HG02678 (cell line): ENCODE measurements at regions not wholly inside any gene's neighbourhood (a gene's known extent, or its start where the extent isn't known, plus 50 kb on each side); places are given as distances from the start of the nearest gene placed in this dataset.
"Not testable (repeated sequence)": the region's sequence is repeated elsewhere in the genome, so short reads cannot be mapped to it uniquely, and the experiment has no call there.

Experiments used
- ATAC-seq: cut with Tn5 transposase; IDR thresholded peaks from one replicate; pipeline ENCODE4 v1.9.1; 2021; ENCODE audit warnings: mild to moderate bottlenecking, moderate library complexity; ENCODE audit not compliant: unreplicated experiment

DNA sequence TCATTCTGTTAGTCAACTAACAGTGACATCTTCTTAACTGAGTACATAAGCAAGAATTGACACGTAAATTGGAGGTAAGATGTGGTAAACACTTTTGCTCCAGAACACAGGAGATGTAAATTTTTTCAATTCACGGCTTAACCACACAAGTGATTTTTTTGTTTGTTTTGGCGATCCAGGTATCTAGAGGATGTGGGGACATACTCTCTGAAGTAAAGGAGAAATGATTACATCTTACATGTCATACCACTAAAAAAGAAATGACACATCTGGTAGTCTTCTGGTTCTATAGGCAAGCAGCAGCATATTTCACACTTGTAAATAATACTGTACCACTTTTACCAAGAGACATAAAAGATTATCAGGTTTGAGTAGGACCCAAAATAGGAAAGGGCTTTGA is 200.3 kb upstream of the ZWINT start:
- ATAC-seq = no peak

DNA sequence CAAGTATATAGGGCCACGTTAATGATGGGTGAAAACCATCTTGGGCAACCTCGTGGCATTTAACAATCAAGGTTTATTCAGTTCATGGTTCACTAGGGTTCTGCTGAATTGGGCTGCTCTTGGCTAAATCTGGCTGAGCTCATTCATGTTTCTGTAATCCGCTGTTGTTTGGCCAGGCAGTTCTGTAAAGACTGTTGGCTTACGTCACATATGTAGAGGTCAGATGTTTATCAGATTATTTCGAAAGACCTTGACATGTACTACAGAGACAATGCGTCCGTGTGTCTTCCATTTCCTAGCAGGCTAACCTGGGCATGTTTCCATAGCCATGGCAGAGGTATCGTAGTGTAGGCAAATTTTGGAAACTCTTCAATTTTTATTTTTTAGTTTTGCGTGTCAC is 190.0 kb upstream of the ZWINT start:
- ATAC-seq = no peak

DNA sequence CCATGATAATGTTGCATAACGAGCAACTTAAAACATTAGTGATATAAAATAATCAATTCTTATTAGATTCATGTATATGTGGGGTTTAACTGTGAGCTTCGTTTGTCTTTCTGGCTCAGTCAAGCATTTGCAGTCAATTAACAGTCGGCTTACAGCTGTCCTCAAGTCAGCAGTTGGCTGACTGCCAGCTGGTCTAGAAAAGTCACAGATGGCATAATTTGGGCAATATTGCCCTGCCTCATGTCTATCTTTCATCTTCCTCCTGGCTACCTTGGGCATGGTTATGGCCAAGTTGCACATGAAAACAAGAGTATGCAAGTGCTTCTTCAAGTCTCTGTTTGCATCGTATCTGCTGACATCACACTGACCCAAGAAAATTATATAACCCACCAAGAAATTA is 186.1 kb upstream of the ZWINT start:
- ATAC-seq = no peak

DNA sequence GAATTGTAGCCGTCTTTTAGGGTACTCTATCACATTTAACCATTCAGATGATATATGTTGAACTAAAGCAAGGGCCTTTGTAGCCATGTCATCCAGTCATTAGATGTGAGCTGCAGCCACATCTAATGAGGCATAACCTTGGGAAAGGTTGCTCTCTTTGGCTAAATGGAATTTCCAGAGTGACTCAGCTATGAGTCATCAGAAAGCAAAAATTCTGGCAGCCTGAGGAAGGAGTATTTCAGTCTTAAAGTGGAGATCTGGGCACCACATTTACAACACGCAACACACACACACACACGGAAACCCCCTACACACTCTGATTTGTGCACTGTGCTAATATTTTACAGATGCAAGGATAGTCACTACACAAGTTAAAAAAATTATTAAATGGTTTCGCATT is 176.9 kb upstream of the ZWINT start:
- no peak for ATAC-seq

DNA sequence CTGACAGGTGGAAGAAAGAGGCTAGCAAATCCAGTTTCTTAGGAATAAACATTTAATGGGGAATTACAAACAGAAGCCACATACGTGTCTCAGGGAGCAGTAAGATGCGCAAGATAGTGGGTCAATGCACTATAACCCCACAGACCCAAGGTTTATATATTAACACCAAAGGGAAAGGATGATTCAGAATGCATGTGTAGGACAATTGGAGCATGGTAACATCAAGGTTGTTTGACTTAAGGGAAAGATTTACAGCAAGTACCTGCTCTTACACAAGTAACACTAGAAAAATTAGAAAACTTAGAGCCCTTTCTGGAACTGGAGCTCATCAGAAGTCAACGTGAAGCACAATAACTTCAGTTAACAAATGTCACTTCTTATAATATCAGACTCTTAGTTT is 161.1 kb upstream of the ZWINT start:
- no peak for ATAC-seq

DNA sequence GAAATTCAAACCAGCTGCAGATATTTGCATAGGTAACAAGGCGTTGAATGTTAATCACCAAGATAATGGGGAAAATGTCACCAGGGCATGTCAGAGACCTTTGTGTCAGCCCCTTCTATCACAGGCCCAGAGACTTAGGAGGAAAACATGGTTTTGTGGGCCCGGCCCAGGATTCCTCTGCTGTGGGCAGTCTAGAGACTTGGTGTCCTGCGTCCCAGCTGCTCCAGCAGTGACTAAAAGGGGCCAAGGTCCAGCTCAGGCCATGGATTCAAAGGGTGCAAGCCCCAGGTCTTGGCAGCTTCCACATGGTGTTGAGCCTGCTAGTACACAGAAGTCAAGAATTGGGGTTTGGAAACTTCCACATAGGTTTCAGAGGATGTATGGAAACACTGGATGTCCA is 147.5 kb upstream of the ZWINT start:
- ATAC-seq = no peak

DNA sequence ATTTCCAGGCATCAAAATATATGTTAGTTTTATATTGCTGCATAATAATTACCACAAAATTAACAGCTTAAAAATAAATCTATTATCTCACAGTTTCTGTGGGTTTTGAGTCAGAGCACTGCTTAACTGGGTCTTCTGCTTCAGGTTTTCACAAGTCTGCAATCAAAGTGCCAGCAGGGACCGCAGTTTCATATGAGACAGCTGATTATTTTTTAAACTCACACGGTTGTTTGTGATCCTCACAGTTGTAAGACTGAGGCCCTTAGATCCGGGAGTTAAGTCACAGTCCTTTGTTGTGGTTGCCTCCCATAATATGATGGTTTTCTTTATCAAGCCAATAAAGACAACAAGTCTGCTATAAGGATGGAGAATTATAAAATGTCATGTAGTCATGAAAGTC is 146.0 kb upstream of the ZWINT start:
- no peak for ATAC-seq

DNA sequence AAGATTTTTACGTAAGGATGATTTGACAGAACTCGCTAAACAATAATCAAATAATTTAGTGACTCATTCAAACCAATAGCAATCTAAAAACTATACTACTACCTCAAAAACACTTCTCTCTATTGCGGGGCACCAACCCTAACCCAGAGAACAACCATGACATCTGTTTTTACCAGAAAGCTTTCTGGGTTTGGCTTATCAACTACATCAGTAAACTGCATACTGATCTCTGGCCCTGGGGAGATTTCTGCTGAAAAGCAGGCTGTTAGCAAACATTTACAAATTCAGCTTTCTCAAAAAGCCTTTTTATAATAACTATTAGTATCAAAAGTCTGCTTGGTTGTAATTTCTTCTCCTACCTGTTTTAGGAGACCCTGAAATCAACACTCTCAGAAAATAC is 144.5 kb upstream of the ZWINT start:
- ATAC-seq = no peak

DNA sequence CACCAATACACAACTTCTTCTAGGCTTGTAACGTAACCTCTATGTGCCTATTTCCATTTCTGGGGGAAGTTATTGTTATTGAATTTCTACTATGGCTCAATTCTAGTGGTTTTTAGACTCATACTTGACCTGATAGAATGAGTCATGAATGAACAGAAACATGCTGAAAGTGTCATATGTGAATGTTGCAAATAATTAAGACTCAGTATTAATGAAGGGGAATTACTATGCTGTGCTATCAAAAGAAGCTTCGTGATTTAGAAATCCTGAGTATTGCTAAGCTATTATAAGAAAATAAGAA is 135.1 kb upstream of the ZWINT start:
- ATAC-seq = no peak

DNA sequence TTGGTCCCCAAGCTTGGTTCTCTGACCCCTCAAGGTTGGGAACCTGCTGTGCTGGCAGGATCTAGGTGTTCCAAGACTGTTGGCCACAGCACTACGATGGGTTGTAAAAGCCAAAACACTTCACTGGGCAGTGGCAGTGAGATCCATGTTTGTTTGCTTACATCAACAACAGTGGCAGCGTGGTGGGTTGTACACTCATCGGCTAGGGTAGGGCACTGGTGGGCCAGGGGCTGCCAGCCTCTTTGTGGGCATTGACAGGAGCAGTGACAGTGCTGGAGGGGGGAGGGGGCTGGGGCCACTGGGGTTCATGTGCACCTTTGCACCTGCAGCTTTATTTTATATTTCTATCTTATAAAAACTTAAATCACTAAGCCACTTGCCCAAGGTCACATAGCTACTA is 126.7 kb upstream of the ZWINT start:
- ATAC-seq = no peak

DNA sequence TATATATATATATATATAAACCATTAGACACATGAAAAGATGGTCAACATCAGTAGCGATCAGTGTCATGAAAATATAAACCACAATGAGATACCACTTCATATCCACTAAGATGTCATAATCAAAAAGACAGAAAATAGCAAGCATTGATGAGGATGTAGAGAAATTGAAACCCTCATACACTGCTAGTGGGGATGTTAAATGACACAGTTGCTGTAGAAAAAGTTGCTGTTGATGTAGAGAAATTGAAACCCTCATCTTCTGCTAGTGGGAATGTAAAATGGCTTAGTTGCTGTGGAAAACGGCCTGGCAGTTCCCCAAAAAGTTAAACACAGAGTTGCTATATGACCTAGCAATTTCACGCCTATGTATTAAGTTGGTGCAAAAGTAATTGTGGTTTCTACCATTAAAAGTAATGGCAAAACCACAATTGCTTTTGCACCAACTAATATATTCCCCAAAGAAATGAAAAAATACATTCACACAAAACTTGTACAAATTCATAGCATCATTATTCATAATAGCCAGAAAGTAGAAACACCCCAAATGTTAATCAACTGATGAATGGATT is 120.5 kb upstream of the ZWINT start:
- no peak for ATAC-seq

DNA sequence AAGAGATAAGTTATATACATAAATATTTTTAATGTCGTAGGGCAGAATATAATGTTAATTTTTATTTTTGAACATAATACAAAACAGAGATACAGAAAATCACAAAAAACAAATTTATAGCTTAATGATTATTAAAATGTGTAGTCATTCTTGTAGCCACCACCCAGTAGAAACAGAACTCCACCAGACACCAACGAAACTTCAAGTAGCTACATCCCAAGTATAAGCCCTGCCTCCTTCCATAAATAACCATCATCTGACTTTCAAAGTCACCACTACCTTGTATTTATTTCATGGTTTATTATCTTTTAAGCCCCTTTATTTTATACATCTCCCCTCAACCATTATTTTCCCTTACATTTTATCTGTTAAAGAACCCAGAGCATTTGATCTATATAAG is 111.9 kb upstream of the ZWINT start:
- no peak for ATAC-seq

DNA sequence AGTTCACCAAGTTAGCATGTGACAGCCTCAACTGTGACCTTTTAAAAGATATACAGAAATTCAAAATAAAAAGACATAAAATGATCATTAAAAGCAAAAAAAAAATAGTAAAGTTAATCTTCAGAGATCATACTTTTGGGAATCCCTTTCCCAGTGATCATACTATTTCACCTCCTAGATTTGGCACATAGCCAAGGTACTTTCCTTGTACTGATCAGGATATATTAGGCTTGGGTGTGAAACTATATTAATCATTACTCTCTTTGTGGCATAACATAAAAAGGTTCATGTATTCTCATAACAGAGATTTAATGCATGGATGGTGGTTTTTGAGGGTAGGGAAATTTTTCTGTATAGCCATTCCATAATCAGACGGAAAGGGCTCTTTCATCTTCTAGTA is 109.6 kb upstream of the ZWINT start:
- no peak for ATAC-seq

DNA sequence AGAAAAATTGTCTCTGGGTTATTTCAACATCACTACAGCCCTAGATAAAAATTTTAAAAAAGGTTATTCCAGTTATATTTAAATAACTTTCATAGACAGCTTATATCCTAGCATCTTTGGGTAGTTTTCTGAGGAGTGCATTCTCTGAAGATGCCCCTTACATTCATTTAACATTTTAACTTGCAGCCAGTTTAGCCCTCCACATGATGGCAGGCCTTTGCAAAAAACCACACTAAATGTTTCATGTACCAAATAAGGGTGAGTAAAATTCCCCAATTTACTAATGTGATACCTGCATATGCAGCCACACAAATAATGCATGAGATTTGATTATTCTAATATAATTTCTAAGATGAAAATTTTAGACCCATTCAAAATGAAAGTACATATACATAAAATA is 108.4 kb upstream of the ZWINT start:
- no peak for ATAC-seq

DNA sequence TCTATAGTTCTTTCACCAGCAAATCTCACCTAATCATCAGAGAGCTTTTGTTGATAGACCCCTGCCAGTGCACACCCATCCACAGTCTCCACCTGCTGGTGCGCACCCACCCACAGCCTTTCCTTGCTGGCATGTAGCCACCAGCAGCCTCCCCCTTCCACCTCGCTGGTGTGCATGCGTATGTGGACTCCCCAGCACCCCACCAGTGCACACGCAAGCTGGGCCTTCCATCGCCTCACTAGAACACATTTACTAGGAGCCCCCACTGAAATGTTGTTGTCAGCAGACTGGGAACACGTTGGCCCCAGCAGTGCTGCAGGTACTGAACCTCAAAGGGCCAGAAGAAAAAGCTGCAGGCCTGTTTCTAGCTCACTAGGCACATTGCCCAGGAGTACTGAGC is 104.9 kb upstream of the ZWINT start:
- no peak for ATAC-seq

DNA sequence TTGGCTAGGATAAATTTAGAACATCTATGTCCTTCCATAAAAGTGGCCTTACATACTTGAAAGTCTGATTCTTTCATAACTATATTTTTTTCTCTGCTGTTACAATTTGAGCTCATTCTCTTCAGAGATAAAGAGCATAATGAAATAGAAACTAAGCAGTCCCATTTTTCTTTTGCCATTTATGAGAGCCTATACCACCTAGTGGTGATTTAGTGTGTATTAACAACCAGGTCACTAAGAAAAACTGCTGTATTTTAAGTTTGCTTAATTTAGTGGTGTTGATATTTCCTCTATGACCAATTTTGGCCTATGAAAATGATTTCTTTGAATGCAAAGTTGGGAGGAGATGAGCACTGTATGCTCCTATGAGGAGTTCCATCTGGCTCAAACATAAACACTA is 88.7 kb upstream of the ZWINT start:
- no peak for ATAC-seq

DNA sequence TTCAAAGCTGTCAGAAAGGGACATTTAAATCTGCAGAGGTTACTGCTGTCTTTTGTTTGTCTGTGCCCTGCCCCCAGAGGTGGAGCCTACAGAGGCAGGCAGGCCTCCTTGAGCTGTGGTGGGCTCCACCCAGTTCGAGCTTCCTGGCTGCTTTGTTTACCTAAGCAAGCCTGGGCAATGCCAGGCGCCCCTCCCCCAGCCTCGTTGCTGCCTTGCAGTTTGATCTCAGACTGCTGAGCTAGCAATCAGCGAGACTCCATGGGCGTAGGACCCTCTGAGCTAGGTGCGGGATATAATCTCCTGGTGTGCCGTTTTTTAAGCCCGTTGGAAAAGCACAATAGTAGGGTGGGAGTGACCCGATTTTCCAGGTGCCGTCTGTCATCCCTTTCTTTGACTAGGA is 86.6 kb upstream of the ZWINT start:
- not testable (repeated sequence) for ATAC-seq

DNA sequence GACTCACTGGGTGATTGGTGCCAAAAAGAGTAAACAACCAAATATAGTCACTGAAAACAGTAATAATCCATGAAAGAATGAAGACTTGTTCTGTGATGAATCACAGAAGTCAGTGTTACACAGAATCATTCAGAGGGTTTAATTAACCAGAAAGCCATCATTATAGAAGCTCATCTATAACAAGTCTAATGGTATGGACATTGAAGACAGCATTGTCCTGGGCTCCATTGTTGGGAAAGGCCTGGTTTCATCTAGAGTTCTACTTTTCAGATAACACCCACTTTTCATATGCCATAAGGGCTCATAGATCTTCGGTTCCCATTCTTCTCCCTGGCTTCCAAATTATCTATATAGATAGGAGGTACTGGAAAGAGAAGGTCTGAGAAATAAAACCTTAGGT is 80.3 kb upstream of the ZWINT start:
- not testable (repeated sequence) for ATAC-seq
